K562 (cell line): ENCODE measurements at regions not wholly inside any gene's neighbourhood (a gene's known extent, or its start where the extent isn't known, plus 50 kb on each side); places are given as distances from the start of the nearest gene placed in this dataset.

Experiments used
- CHCHD3 ChIP-seq: fragments of 250-450 bp; sonication (Bioruptor Pico); IDR thresholded peaks from 2 replicates; pipeline ENCODE4 v2.1.2; 2022; ENCODE audit warnings: mild to moderate bottlenecking
- CHD2 ChIP-seq: IDR thresholded peaks from 2 replicates; pipeline ENCODE4 v1.6.1; 2011; ENCODE audit warnings: low read depth, low read length
- EZH2 ChIP-seq: IDR thresholded peaks from 2 replicates; pipeline ENCODE4 v1.6.1; 2012; ENCODE audit warnings: low read depth, mild to moderate bottlenecking, inconsistent platforms, low read length, borderline replicate concordance
- JUNB ChIP-seq: fragments of 450-650 bp; formaldehyde crosslinking; conservative IDR thresholded peaks from 2 replicates; pipeline ENCODE4 v1.4.0; 2020; ENCODE audit warnings: mild to moderate bottlenecking
- NR3C1 ChIP-seq: sonication (generic); formaldehyde crosslinking; IDR thresholded peaks from 2 replicates; pipeline ENCODE4 v1.8.1; 2022; ENCODE audit warnings: missing genetic modification reagents
- RBM39 ChIP-seq: fragments of 200-400 bp; formaldehyde crosslinking; optimal IDR thresholded peaks from 2 replicates; pipeline ENCODE3; 2018; ENCODE audit warnings: low read depth, low read length
- TF ChIP-seq, protein P1 (sequence below), 2 experiments: IDR thresholded peaks; 2 replicates each; pipeline ENCODE4 v1.6.1; 2011; ENCODE audit warnings: borderline replicate concordance in 1 of 2, control low read depth in 1 of 2, low read depth in 1 of 2, low read length in 1 of 2, mild to moderate bottlenecking in 1 of 2, mixed read lengths in 1 of 2, moderate library complexity in 1 of 2; ENCODE audit not compliant: insufficient read depth in 1 of 2, insufficient read length in 1 of 2, poor library complexity in 1 of 2, severe bottlenecking in 1 of 2; ENCODE audit errors: extremely low read depth in 1 of 2
- TF ChIP-seq, protein P2 (sequence below): fragments of 150-350 bp; conservative IDR thresholded peaks from 2 replicates; pipeline ENCODE4 v1.6.1; 2014; ENCODE audit warnings: low read length

DNA sequence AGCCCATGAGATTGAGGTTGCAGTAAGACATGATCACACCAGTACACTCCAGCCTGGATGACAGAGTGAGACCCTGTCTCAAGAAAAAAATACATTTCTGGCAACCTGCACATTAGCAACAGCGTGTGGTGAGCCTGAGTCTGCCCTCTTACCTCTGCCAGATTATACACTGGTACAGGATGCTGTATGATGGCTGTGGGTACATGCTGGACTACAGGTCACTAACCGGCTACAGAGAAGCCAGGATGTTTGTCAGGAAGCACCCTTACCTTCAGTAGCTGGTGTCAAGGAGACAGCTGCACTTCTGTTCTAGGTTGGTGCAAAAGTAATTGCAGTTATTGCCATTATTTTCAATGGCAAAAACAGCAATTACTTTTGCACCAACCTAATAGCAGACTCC, 575.7 kb downstream of the NPHP4 start:
- TF ChIP-seq NR3C1 (CRISPR knock-in tag): no peak
- TF ChIP-seq CHCHD3 (CRISPR knock-in tag): no peak
- no peak for TF ChIP-seq EZH2
- TF ChIP-seq, protein P1, sequence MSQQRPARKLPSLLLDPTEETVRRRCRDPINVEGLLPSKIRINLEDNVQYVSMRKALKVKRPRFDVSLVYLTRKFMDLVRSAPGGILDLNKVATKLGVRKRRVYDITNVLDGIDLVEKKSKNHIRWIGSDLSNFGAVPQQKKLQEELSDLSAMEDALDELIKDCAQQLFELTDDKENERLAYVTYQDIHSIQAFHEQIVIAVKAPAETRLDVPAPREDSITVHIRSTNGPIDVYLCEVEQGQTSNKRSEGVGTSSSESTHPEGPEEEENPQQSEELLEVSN (IDR thresholded peaks at IDR 0.05; ENCODE audit: borderline replicate concordance in 1 of 2, extremely low read depth in 1 of 2, insufficient read depth in 1 of 2, insufficient read length in 1 of 2, low read depth in 1 of 2, low read length in 1 of 2, poor library complexity in 1 of 2, severe bottlenecking in 1 of 2): no peak
- TF ChIP-seq JUNB (CRISPR knock-in tag): no peak
- no peak for TF ChIP-seq CHD2
- TF ChIP-seq, protein P2, sequence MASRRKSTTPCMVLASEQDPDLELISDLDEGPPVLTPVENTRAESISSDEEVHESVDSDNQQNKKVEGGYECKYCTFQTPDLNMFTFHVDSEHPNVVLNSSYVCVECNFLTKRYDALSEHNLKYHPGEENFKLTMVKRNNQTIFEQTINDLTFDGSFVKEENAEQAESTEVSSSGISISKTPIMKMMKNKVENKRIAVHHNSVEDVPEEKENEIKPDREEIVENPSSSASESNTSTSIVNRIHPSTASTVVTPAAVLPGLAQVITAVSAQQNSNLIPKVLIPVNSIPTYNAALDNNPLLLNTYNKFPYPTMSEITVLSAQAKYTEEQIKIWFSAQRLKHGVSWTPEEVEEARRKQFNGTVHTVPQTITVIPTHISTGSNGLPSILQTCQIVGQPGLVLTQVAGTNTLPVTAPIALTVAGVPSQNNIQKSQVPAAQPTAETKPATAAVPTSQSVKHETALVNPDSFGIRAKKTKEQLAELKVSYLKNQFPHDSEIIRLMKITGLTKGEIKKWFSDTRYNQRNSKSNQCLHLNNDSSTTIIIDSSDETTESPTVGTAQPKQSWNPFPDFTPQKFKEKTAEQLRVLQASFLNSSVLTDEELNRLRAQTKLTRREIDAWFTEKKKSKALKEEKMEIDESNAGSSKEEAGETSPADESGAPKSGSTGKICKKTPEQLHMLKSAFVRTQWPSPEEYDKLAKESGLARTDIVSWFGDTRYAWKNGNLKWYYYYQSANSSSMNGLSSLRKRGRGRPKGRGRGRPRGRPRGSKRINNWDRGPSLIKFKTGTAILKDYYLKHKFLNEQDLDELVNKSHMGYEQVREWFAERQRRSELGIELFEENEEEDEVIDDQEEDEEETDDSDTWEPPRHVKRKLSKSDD: no peak
- no peak for TF ChIP-seq RBM39
